Caco-2 (cell line): ENCODE measurements at regions not wholly inside any gene's neighbourhood (a gene's known extent, or its start where the extent isn't known, plus 50 kb on each side); places are given as distances from the start of the nearest gene placed in this dataset.
"Not testable (repeated sequence)": the region's sequence is repeated elsewhere in the genome, so short reads cannot be mapped to it uniquely, and the experiment has no call there.

Experiments used
- BruUV-seq: library from RNA; stranded (reverse); fragments of 400-500 nt; replicated peaks from 2 replicates; lab custom pipeline; 2021; lab: Mats Ljungman, UMichigan
- CTCF ChIA-PET: fragments of 300-600 bp; sonication (Branson Sonifier 250); formaldehyde crosslinking; loops from one replicate; lab custom pipeline; 2022; ENCODE audit warnings: antibody characterized with exemption; lab: Charles Lee
- POLR2A ChIA-PET: fragments of 300-600 bp; sonication (Branson Sonifier 250); formaldehyde crosslinking; loops from one replicate; lab custom pipeline; 2022; ENCODE audit warnings: antibody characterized with exemption; lab: Charles Lee
- DNase-seq, 2 experiments: peaks; one replicate each; pipeline versions ENCODE4 v3.0.0 to v3.0.0-alpha.2; 2020 to 2022
- H3K27me3 ChIP-seq: replicated peaks from 2 replicates; pipeline ENCODE4 v1.6.0; 2011; ENCODE audit warnings: low read length; ENCODE audit not compliant: control insufficient read depth, insufficient read depth
- H3K36me3 ChIP-seq: 2 replicates; pipeline ENCODE4 v1.5.1; 2011; ENCODE audit warnings: low read length; ENCODE audit not compliant: control insufficient read depth, insufficient read depth
- H3K4me1 ChIP-seq: fragments of 250-450 bp; sonication (Bioruptor Pico); 2 replicates; pipeline ENCODE4 v1.5.1; 2020; ENCODE audit warnings: mild to moderate bottlenecking
- H3K4me3 ChIP-seq: 2 replicates; pipeline ENCODE4 v1.5.1; 2011; ENCODE audit warnings: low read depth, mild to moderate bottlenecking, control low read depth, low read length
- H3K9me3 ChIP-seq: fragments of 250-450 bp; sonication (Bioruptor Pico); 2 replicates; pipeline ENCODE4 v1.5.1; 2020; ENCODE audit warnings: mild to moderate bottlenecking, moderate library complexity
- H3K27ac Mint-ChIP-seq: one replicate; pipeline ENCODE4 v1.8.0; 2022; ENCODE audit warnings: mixed read lengths; ENCODE audit not compliant: unreplicated experiment
- H3K27me3 Mint-ChIP-seq: one replicate; pipeline ENCODE4 v1.8.0; 2022; ENCODE audit warnings: mixed read lengths; ENCODE audit not compliant: insufficient read depth, unreplicated experiment
- H3K36me3 Mint-ChIP-seq: one replicate; pipeline ENCODE4 v1.8.0; 2022; ENCODE audit warnings: mild to moderate bottlenecking, mixed read lengths; ENCODE audit not compliant: insufficient read depth, unreplicated experiment
- H3K4me1 Mint-ChIP-seq: one replicate; pipeline ENCODE4 v1.8.0; 2022; ENCODE audit warnings: low read depth, mixed read lengths; ENCODE audit not compliant: unreplicated experiment
- H3K4me3 Mint-ChIP-seq: one replicate; pipeline ENCODE4 v1.8.0; 2022; ENCODE audit warnings: mild to moderate bottlenecking, moderate library complexity, mixed read lengths; ENCODE audit not compliant: unreplicated experiment
- H3K9me3 Mint-ChIP-seq: one replicate; pipeline ENCODE4 v1.8.0; 2022; ENCODE audit warnings: mixed read lengths; ENCODE audit not compliant: unreplicated experiment
- intact Hi-C: fragments of 100-400 bp; cut with micrococcal nuclease; formaldehyde crosslinking; loops from one replicate; pipeline ENCODE4 v1.10.0; 2022; ENCODE audit not compliant: unreplicated experiment

DNA sequence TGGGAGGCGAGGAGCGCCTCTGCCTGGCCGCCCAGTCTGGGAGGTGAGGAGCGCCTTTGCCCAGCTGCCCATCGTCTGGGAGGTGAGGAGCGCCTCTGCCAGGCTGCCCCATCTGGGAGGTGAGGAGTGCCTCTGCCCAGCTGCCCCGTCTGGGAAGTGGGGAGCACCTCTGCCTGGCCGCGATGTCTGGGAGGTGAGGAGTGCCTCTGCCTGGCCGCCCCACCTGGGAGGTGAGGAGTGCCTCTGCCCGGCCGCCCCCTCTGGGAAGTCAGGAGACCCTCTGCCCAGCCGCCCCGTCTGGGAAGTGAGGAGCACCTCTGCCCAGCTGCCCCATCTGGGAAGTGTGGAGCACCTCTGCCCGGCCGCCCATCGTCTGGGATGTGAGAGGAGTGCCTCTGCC lies 229.0 kb upstream of the POTED start:
- H3K4me1 ChIP-seq, H3K9me3 ChIP-seq, H3K27me3 ChIP-seq, intact Hi-C loops, H3K4me1 Mint-ChIP-seq, H3K27ac Mint-ChIP-seq, H3K4me3 Mint-ChIP-seq, H3K9me3 Mint-ChIP-seq, H3K36me3 ChIP-seq, H3K27me3 Mint-ChIP-seq, H3K4me3 ChIP-seq, H3K36me3 Mint-ChIP-seq, DNase-seq, CTCF ChIA-PET, BruUV-seq, POLR2A ChIA-PET: not testable (repeated sequence)

GRCh38 chr21:13384143-13384542 lies 225.4 kb upstream of the POTED start:
- H3K4me1 ChIP-seq, H3K4me1 Mint-ChIP-seq, DNase-seq, H3K9me3 ChIP-seq, H3K4me3 ChIP-seq, H3K36me3 ChIP-seq, BruUV-seq, H3K36me3 Mint-ChIP-seq, H3K4me3 Mint-ChIP-seq, H3K27me3 Mint-ChIP-seq, H3K27ac Mint-ChIP-seq, H3K27me3 ChIP-seq, intact Hi-C loops, H3K9me3 Mint-ChIP-seq, POLR2A ChIA-PET, CTCF ChIA-PET: not testable (repeated sequence)

DNA sequence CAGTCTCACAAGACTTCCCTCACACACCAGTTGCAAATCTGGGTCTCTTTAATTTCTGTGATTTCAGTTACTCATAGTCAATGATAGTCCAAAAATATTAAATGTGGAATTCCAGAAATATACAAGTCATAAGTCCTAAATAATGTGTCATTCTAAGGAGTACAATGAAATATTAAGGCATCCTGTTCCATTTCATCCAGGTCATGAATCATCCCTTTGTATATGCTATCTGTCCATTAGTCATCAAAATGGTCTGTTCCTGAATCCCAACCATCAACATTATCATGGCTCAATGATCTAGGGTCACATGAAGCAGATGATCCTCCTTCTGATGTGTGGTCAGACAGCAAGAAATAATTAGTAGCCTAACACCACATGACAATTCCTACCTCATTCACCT lies 200.4 kb upstream of the POTED start:
- H3K9me3 Mint-ChIP-seq, H3K27ac Mint-ChIP-seq, DNase-seq, H3K27me3 Mint-ChIP-seq, H3K4me3 ChIP-seq, H3K4me3 Mint-ChIP-seq, H3K36me3 ChIP-seq, H3K9me3 ChIP-seq, H3K36me3 Mint-ChIP-seq, CTCF ChIA-PET, BruUV-seq, POLR2A ChIA-PET, H3K4me1 ChIP-seq, H3K27me3 ChIP-seq, H3K4me1 Mint-ChIP-seq, intact Hi-C loops: not testable (repeated sequence)

DNA sequence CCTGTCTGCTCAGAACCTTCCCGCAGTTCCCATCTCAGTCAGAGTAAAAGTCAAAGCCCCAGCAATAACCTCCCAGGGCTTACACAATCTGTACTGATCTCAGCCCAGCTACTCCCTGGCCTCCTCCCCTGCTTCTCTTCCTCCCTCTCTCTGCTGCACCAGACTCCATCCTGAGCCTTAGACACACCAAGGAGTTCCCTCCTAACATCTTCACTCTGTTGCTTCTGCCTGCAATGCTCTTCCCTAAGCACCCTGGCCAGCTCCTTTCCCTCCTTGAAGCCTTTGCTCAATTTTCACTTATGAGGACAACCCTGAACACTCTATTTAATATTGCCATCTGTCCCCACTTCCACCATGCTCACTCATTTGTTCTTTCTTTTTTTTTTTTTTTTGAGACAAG lies 173.7 kb upstream of the POTED start:
- POLR2A ChIA-PET, intact Hi-C loops, H3K36me3 ChIP-seq, H3K27me3 ChIP-seq, H3K27me3 Mint-ChIP-seq, H3K27ac Mint-ChIP-seq, H3K4me1 ChIP-seq, H3K4me3 ChIP-seq, BruUV-seq, H3K4me1 Mint-ChIP-seq, H3K9me3 Mint-ChIP-seq, H3K36me3 Mint-ChIP-seq, H3K4me3 Mint-ChIP-seq, CTCF ChIA-PET, H3K9me3 ChIP-seq: not testable (repeated sequence)
- DNase-seq: peak in 1 of 2 experiments; percentile 2

DNA sequence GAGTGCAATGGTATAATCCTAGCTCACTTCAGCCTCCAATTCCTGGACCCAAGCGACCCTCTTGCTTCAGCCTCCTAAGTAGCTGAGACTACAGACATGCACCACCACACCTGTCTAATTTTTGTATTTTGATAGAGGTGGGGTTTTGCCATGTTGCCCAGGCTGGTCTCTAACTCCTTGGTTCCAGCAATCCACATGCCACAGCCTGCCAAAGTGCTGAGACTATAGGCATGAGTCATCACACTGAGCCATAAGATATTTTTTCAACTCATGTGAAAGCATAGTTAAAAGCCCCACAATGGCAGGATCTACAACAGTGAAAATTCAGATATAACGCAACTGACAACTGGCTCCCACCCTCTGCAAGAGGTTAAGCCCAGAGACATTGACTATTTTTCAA lies 161.8 kb upstream of the POTED start:
- H3K9me3 Mint-ChIP-seq, DNase-seq, POLR2A ChIA-PET, H3K4me1 ChIP-seq, H3K4me3 ChIP-seq, BruUV-seq, H3K27me3 Mint-ChIP-seq, H3K4me3 Mint-ChIP-seq, H3K4me1 Mint-ChIP-seq, H3K27ac Mint-ChIP-seq, intact Hi-C loops, H3K36me3 Mint-ChIP-seq, H3K27me3 ChIP-seq, H3K9me3 ChIP-seq, CTCF ChIA-PET, H3K36me3 ChIP-seq: not testable (repeated sequence)

DNA sequence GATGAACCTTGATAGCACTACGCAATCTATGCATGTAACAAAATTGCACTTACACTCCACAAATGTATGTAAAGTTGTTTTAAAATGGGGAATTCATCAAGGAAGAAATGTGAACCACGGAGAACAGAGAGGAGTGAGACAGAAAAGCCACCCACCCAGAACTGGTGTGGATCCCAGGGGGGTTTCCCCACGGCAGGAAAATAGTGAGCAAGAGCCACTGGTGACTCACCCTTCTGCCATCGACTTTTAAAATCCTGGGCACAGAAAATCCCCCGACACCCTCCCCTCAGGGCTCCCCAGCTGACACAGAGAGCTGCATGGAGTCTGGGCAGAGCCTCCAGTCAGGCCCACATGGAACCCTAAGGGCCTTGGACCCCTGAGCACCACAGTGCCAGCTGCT lies 146.0 kb upstream of the POTED start:
- POLR2A ChIA-PET, DNase-seq, H3K9me3 ChIP-seq, H3K4me1 ChIP-seq, H3K27me3 Mint-ChIP-seq, H3K9me3 Mint-ChIP-seq, H3K27ac Mint-ChIP-seq, H3K36me3 ChIP-seq, H3K4me1 Mint-ChIP-seq, H3K27me3 ChIP-seq, H3K4me3 Mint-ChIP-seq, BruUV-seq, intact Hi-C loops, CTCF ChIA-PET, H3K4me3 ChIP-seq, H3K36me3 Mint-ChIP-seq: not testable (repeated sequence)
